ENCODE measurements at regions not wholly inside any gene's neighbourhood (a gene's known extent, or its start where the extent isn't known, plus 50 kb on each side); places are given as distances from the start of the nearest gene placed in this dataset.

- Histone ChIP-seq H3K79me2 (ENCODE audit: control insufficient read depth, insufficient read depth, low read length) (no peaks in the 10 kb centered on the region), H3K27ac (ENCODE audit: insufficient read depth, low read length) (no peak overlapping the region), H3K4me3 (replicated peaks in 1 of 4; ENCODE audit: control extremely low read depth in 1 of 4, insufficient read depth in 1 of 4, low read depth in 3 of 4, low read length in 4 of 4) (no peak overlapping the region), H3K9me3 (ENCODE audit: control insufficient read depth, insufficient read depth, low read depth, low read length) (no peaks in the 10 kb centered on the region), H3K27me3 (ENCODE audit: control insufficient read depth, insufficient read depth, low read length) (no peaks in the 10 kb centered on the region), H3K4me2 (ENCODE audit: extremely low read depth, insufficient read depth, low read length) (no peak overlapping the region), H3K9ac (ENCODE audit: insufficient read depth, low read length) (no peak overlapping the region), H3K4me1 (ENCODE audit: control insufficient read depth, extremely low read depth, insufficient read depth, low read length) (no peaks in the 10 kb centered on the region), H3K36me3 (ENCODE audit: control insufficient read depth, insufficient read depth, low read length) (no peaks in the 10 kb centered on the region), H4K20me1 (ENCODE audit: control insufficient read depth, extremely low read depth, insufficient read depth, low read length) (no peaks in the 10 kb centered on the region), H2AFZ (ENCODE audit: low read length) (no peak overlapping the region)
- DNase-seq (ENCODE audit: low read depth in 2 of 2): peak; percentile 1 to 30
- TF ChIP-seq EZH2 (IDR thresholded peaks at IDR 0.05; ENCODE audit: low read length, missing control alignments) (no peak), CTCF (conservative IDR thresholded peaks at IDR 0.05 in 1 of 2, IDR thresholded peaks at IDR 0.05 in 1 of 2; ENCODE audit: low read depth in 1 of 2, low read length in 2 of 2) (no peak)
These were observed 940.5 kb upstream of the MANEA start for GRCh38 chr6:94636780-94637385.

GRCh38 chr6:94623586-94623985, 953.7 kb upstream of the MANEA start:
- Histone ChIP-seq H3K9ac (ENCODE audit: insufficient read depth, low read length) (no peak overlapping the region), H3K9me3 (ENCODE audit: control insufficient read depth, insufficient read depth, low read depth, low read length) (no peaks in the 10 kb centered on the region), H3K27me3 (ENCODE audit: control insufficient read depth, insufficient read depth, low read length) (no peaks in the 10 kb centered on the region), H3K4me3 (replicated peaks in 1 of 4; ENCODE audit: control extremely low read depth in 1 of 4, insufficient read depth in 1 of 4, low read depth in 3 of 4, low read length in 4 of 4) (no peak overlapping the region), H4K20me1 (ENCODE audit: control insufficient read depth, extremely low read depth, insufficient read depth, low read length) (no peaks in the 10 kb centered on the region), H3K36me3 (ENCODE audit: control insufficient read depth, insufficient read depth, low read length) (no peaks in the 10 kb centered on the region), H3K79me2 (ENCODE audit: control insufficient read depth, insufficient read depth, low read length) (no peaks in the 10 kb centered on the region), H3K4me2 (ENCODE audit: extremely low read depth, insufficient read depth, low read length) (no peak overlapping the region), H3K4me1 (ENCODE audit: control insufficient read depth, extremely low read depth, insufficient read depth, low read length) (no peaks in the 10 kb centered on the region), H3K27ac (ENCODE audit: insufficient read depth, low read length) (no peak overlapping the region), H2AFZ (ENCODE audit: low read length) (no peak overlapping the region)
- no peak for DNase-seq (ENCODE audit: low read depth in 2 of 2)
- no peak for TF ChIP-seq CTCF (conservative IDR thresholded peaks at IDR 0.05 in 1 of 2, IDR thresholded peaks at IDR 0.05 in 1 of 2; ENCODE audit: low read depth in 1 of 2, low read length in 2 of 2)
- no peak for TF ChIP-seq EZH2 (IDR thresholded peaks at IDR 0.05; ENCODE audit: low read length, missing control alignments)

GRCh38 chr6:94622783-94623182, 954.6 kb upstream of the MANEA start:
- H4K20me1 ChIP-seq (ENCODE audit: control insufficient read depth, extremely low read depth, insufficient read depth, low read length): no peaks in the 10 kb centered on the region
- H3K4me3 ChIP-seq (replicated peaks in 1 of 4; ENCODE audit: control extremely low read depth in 1 of 4, insufficient read depth in 1 of 4, low read depth in 3 of 4, low read length in 4 of 4): no peak overlapping the region
- H2AFZ ChIP-seq (ENCODE audit: low read length): no peak overlapping the region
- H3K36me3 ChIP-seq (ENCODE audit: control insufficient read depth, insufficient read depth, low read length): no peaks in the 10 kb centered on the region
- no peaks in the 10 kb centered on the region for H3K79me2 ChIP-seq (ENCODE audit: control insufficient read depth, insufficient read depth, low read length)
- H3K4me1 ChIP-seq (ENCODE audit: control insufficient read depth, extremely low read depth, insufficient read depth, low read length): no peaks in the 10 kb centered on the region
- H3K27me3 ChIP-seq (ENCODE audit: control insufficient read depth, insufficient read depth, low read length): no peaks in the 10 kb centered on the region
- H3K27ac ChIP-seq (ENCODE audit: insufficient read depth, low read length): no peak overlapping the region
- TF ChIP-seq EZH2 (IDR thresholded peaks at IDR 0.05; ENCODE audit: low read length, missing control alignments) (no peak), CTCF (conservative IDR thresholded peaks at IDR 0.05 in 1 of 2, IDR thresholded peaks at IDR 0.05 in 1 of 2; ENCODE audit: low read depth in 1 of 2, low read length in 2 of 2) (no peak)
- no peak overlapping the region for H3K4me2 ChIP-seq (ENCODE audit: extremely low read depth, insufficient read depth, low read length)
- no peaks in the 10 kb centered on the region for H3K9me3 ChIP-seq (ENCODE audit: control insufficient read depth, insufficient read depth, low read depth, low read length)
- no peak overlapping the region for H3K9ac ChIP-seq (ENCODE audit: insufficient read depth, low read length)
- no peak for DNase-seq (ENCODE audit: low read depth in 2 of 2)
